ENCODE measurements at regions not wholly inside any gene's neighbourhood (a gene's known extent, or its start where the extent isn't known, plus 50 kb on each side); places are given as distances from the start of the nearest gene placed in this dataset.

DNA sequence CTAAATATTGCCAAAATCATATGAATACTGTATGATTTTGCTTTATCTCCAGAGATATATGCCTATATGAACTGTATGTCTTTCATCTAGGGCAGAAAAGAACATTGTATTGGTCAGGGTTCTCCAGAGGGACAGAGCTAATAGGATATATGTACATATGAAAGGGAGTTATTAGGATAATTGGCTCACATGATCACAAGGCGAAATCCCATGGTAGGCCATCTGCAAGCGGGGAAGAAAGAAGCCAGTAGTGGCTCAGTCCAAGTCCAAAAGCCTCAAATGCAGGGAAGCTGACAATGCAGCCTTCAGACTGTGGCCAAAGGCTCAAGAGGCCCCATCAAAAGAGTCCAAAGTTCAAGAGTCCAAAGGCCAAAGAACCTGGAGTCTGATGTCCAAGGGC, 209.9 kb downstream of the RNF144A start (continued):
- TF ChIP-seq NR4A1 (CRISPR knock-in tag; IDR thresholded peaks at IDR 0.05) (no peak), NR4A1 (tag; IDR thresholded peaks at IDR 0.05) (no peak), ZNF436 (CRISPR knock-in tag; IDR thresholded peaks at IDR 0.05) (no peak)

DNA sequence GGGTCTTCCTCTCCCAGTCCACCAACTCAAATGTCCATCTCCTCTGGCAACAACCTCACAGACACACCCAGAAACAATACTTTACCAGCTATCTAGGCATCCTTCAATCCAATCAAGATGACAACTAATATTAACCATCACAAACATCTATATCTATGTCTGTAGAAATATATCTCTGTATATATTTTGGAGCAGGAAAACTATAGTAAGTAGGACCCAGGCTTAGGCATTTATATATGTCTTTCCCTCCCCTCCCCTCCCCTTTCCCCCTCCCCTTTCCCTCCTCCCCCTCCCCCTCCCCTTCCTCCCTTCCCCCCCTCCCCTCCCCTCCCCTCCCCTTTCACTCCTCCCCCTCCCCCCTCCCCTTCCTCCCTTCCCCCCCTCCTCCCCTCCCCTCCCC, 210.5 kb downstream of the RNF144A start:
- Histone ChIP-seq H2AFZ (ENCODE audit: low read depth, low read length) (no peak overlapping the region), H3K9me1 (ENCODE audit: control insufficient read depth, insufficient read depth, low read length) (no peaks in the 10 kb centered on the region), H3K27me3 (ENCODE audit: control insufficient read depth in 2 of 2, insufficient read depth in 2 of 2, low read length in 2 of 2) (no peaks in the 10 kb centered on the region), H3K27ac (ENCODE audit: extremely low read depth, low read depth, low read length) (no peak overlapping the region), H4K20me1 (replicated peaks; ENCODE audit: control insufficient read depth, insufficient read depth, low read length) (no peaks in the 10 kb centered on the region), H3K9me3 (replicated peaks; ENCODE audit: control insufficient read depth, insufficient read depth, low read depth, low read length) (no peaks in the 10 kb centered on the region), H3K4me1 (replicated peaks in 1 of 2; ENCODE audit: control insufficient read depth in 2 of 2, insufficient read depth in 2 of 2, low read length in 2 of 2) (no peaks in the 10 kb centered on the region), H3K79me2 (ENCODE audit: control insufficient read depth, insufficient read depth, low read length) (no peaks in the 10 kb centered on the region), H3K4me2 (ENCODE audit: insufficient read depth, low read length) (no peak overlapping the region), H3K9ac (ENCODE audit: insufficient read depth in 1 of 2, low read depth in 2 of 2, low read length in 2 of 2) (no peak overlapping the region), H3K4me3 (no peak overlapping the region), H3K36me3 (ENCODE audit: control insufficient read depth, insufficient read depth, low read length) (no peaks in the 10 kb centered on the region)
- POLR2A ChIA-PET = no interaction called here
- BruUV-seq (replicated peaks) = no TSS peak
- CTCF ChIA-PET (ENCODE audit: low intra/inter-chr PET ratio) = no interaction called here
- ATAC-seq (no peak), DNase-seq (ENCODE audit: extremely low read depth in 1 of 4, low spot score in 3 of 4) (no peak), FAIRE-seq (no peak)
- in situ Hi-C loops (cut with MboI) (no loop called here), intact Hi-C loops (cut with micrococcal nuclease) (no loop called here)
- TF ChIP-seq ZNF407 (IDR thresholded peaks at IDR 0.05; ENCODE audit: low read depth) = no peak
- TF ChIP-seq PCBP1 (IDR thresholded peaks at IDR 0.05; ENCODE audit: low read depth, low read length, poor library complexity, severe bottlenecking) = peak; percentile 33
- no peak for TF ChIP-seq CTBP1 (IDR thresholded peaks at IDR 0.05; ENCODE audit: borderline replicate concordance)
- no peak for TF ChIP-seq SLC30A9 (CRISPR knock-in tag; IDR thresholded peaks at IDR 0.05)
- TF ChIP-seq VEZF1 (CRISPR knock-in tag; IDR thresholded peaks at IDR 0.05) = peak; percentile 39
- peak; percentile 87 for TF ChIP-seq HNRNPK (IDR thresholded peaks at IDR 0.05; ENCODE audit: low read depth, low read length, poor library complexity, severe bottlenecking)

Measured in K562 (cell line).